Fibroblast of skin of scalp (primary cell): ENCODE measurements at regions not wholly inside any gene's neighbourhood (a gene's known extent, or its start where the extent isn't known, plus 50 kb on each side); places are given as distances from the start of the nearest gene placed in this dataset.
"Not testable (repeated sequence)": the region's sequence is repeated elsewhere in the genome, so short reads cannot be mapped to it uniquely, and the experiment has no call there.

Experiments used
- DNase-seq: peaks from one replicate; pipeline ENCODE4 v3.0.0-alpha.2; 2013

- DNase-seq = no peak
These were observed 249.4 kb downstream of the RAB11FIP2 start for GRCh38 chr10:117797296-117797695.

- no peak for DNase-seq
These were observed 245.1 kb downstream of the RAB11FIP2 start for GRCh38 chr10:117801691-117802090.

GRCh38 chr10:117804470-117805011 lies 242.2 kb downstream of the RAB11FIP2 start:
- DNase-seq = no peak

- DNase-seq = no peak
These were observed 241.6 kb downstream of the RAB11FIP2 start for GRCh38 chr10:117805139-117805538.

GRCh38 chr10:117807441-117807840 lies 239.3 kb downstream of the RAB11FIP2 start:
- no peak for DNase-seq

GRCh38 chr10:117815816-117816215 lies 230.9 kb downstream of the RAB11FIP2 start:
- DNase-seq = not testable (repeated sequence)

- no peak for DNase-seq
These were observed 229.6 kb downstream of the RAB11FIP2 start for GRCh38 chr10:117817116-117817515.

- peak; percentile 9 for DNase-seq
These were observed 228.0 kb downstream of the RAB11FIP2 start for GRCh38 chr10:117818721-117819120.

GRCh38 chr10:117819304-117819703 lies 227.4 kb downstream of the RAB11FIP2 start:
- DNase-seq = no peak

- DNase-seq = no peak
These were observed 222.8 kb downstream of the RAB11FIP2 start for GRCh38 chr10:117823980-117824379.

- DNase-seq = no peak
These were observed 216.5 kb downstream of the RAB11FIP2 start for GRCh38 chr10:117830205-117830604.

GRCh38 chr10:117830787-117831212 lies 215.9 kb downstream of the RAB11FIP2 start:
- DNase-seq = no peak

- not testable (repeated sequence) for DNase-seq
These were observed 207.9 kb downstream of the RAB11FIP2 start for GRCh38 chr10:117838500-117839498.

- not testable (repeated sequence) for DNase-seq
These were observed 190.3 kb downstream of the RAB11FIP2 start for GRCh38 chr10:117856426-117856825.

GRCh38 chr10:117860135-117860534 lies 186.6 kb downstream of the RAB11FIP2 start:
- DNase-seq = no peak

GRCh38 chr10:117860823-117861222 lies 185.9 kb downstream of the RAB11FIP2 start:
- peak; percentile 30 for DNase-seq

- no peak for DNase-seq
These were observed 185.4 kb downstream of the RAB11FIP2 start for GRCh38 chr10:117861329-117861728.

- DNase-seq = no peak
These were observed 183.0 kb downstream of the RAB11FIP2 start for GRCh38 chr10:117863771-117864170.

- DNase-seq = no peak
These were observed 180.8 kb downstream of the RAB11FIP2 start for GRCh38 chr10:117865945-117866344.

GRCh38 chr10:117868151-117868550 lies 178.6 kb downstream of the RAB11FIP2 start:
- no peak for DNase-seq

GRCh38 chr10:117875793-117876192 lies 170.9 kb downstream of the RAB11FIP2 start:
- no peak for DNase-seq

GRCh38 chr10:117876210-117876609 lies 170.5 kb downstream of the RAB11FIP2 start:
- DNase-seq = no peak

- DNase-seq = no peak
These were observed 168.1 kb downstream of the RAB11FIP2 start for GRCh38 chr10:117878626-117879025.

- DNase-seq = no peak
These were observed 162.6 kb downstream of the RAB11FIP2 start for GRCh38 chr10:117884093-117884492.
